ENCODE measurements at regions not wholly inside any gene's neighbourhood (a gene's known extent, or its start where the extent isn't known, plus 50 kb on each side); places are given as distances from the start of the nearest gene placed in this dataset.

DNA sequence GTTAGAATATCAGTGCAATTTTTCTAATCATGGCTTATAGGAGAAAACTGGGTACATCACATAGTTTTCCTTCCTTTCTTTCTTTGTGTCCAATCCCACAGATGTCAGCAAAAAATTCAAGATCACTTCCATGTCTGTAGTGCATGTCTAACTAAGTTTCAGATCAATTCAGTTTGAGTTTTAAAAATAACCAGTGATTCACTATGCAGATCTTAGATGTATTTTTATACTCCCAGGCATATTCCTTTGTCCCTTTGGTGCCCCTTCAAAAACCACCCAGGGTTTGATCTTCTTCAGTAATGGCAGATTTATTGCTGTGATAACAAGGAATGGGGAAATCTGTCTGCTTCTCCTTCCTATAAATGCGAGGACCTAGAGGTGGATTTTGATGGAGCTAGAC, 915.6 kb downstream of the METTL15 start:
- BruUV-seq (replicated peaks) = no TSS peak
- peaks cover 11% of the 10 kb centered on the region; the same call in 1 of the 2 replicates for H3K9me3 ChIP-seq (ENCODE audit: control insufficient read depth, insufficient read depth, low read depth, low read length)
- no peak overlapping the region for H3K27ac ChIP-seq (ENCODE audit: low read length)
- intact Hi-C loops (cut with micrococcal nuclease; ENCODE audit: unreplicated experiment) = no loop called here
- ChIA-PET POLR2A (no interaction called here), CTCF (no interaction called here)
- TF ChIP-seq, protein P1, sequence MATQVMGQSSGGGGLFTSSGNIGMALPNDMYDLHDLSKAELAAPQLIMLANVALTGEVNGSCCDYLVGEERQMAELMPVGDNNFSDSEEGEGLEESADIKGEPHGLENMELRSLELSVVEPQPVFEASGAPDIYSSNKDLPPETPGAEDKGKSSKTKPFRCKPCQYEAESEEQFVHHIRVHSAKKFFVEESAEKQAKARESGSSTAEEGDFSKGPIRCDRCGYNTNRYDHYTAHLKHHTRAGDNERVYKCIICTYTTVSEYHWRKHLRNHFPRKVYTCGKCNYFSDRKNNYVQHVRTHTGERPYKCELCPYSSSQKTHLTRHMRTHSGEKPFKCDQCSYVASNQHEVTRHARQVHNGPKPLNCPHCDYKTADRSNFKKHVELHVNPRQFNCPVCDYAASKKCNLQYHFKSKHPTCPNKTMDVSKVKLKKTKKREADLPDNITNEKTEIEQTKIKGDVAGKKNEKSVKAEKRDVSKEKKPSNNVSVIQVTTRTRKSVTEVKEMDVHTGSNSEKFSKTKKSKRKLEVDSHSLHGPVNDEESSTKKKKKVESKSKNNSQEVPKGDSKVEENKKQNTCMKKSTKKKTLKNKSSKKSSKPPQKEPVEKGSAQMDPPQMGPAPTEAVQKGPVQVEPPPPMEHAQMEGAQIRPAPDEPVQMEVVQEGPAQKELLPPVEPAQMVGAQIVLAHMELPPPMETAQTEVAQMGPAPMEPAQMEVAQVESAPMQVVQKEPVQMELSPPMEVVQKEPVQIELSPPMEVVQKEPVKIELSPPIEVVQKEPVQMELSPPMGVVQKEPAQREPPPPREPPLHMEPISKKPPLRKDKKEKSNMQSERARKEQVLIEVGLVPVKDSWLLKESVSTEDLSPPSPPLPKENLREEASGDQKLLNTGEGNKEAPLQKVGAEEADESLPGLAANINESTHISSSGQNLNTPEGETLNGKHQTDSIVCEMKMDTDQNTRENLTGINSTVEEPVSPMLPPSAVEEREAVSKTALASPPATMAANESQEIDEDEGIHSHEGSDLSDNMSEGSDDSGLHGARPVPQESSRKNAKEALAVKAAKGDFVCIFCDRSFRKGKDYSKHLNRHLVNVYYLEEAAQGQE (IDR thresholded peaks at IDR 0.05; ENCODE audit: insufficient read depth in 1 of 2, low read depth in 2 of 2, low read length in 1 of 2) = no peak
- TF ChIP-seq, protein P2, sequence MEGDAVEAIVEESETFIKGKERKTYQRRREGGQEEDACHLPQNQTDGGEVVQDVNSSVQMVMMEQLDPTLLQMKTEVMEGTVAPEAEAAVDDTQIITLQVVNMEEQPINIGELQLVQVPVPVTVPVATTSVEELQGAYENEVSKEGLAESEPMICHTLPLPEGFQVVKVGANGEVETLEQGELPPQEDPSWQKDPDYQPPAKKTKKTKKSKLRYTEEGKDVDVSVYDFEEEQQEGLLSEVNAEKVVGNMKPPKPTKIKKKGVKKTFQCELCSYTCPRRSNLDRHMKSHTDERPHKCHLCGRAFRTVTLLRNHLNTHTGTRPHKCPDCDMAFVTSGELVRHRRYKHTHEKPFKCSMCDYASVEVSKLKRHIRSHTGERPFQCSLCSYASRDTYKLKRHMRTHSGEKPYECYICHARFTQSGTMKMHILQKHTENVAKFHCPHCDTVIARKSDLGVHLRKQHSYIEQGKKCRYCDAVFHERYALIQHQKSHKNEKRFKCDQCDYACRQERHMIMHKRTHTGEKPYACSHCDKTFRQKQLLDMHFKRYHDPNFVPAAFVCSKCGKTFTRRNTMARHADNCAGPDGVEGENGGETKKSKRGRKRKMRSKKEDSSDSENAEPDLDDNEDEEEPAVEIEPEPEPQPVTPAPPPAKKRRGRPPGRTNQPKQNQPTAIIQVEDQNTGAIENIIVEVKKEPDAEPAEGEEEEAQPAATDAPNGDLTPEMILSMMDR (IDR thresholded peaks at IDR 0.05) = no peak
- no peak for TF ChIP-seq POLR2AphosphoS5 (IDR thresholded peaks at IDR 0.05; ENCODE audit: low read depth, low read length)
- no peak for TF ChIP-seq SIN3A (IDR thresholded peaks at IDR 0.05; ENCODE audit: borderline replicate concordance, insufficient read depth, low read depth, low read length)
- TF ChIP-seq TCF7L2 (IDR thresholded peaks at IDR 0.05; ENCODE audit: low read depth, low read length) = no peak
- in situ Hi-C loops (cut with HindIII; ENCODE audit: low pct_unique_long_range_greater_than_20kb, low sequenced_read_pairs) = no loop called here
- no peaks in the 10 kb centered on the region; the same call in 1 of the 2 replicates for H3K4me1 ChIP-seq (ENCODE audit: control insufficient read depth, insufficient read depth, low read length)
- no peak overlapping the region for H3K4me3 ChIP-seq (ENCODE audit: low read depth in 2 of 2, low read length in 2 of 2)
- no peaks in the 10 kb centered on the region for H3K27me3 ChIP-seq (ENCODE audit: control insufficient read depth, insufficient read depth, low read length)
- H3K36me3 ChIP-seq (ENCODE audit: control insufficient read depth, insufficient read depth, low read length) = no peaks in the 10 kb centered on the region
- ATAC-seq (no peak), DNase-seq (ENCODE audit: low read depth, low spot score) (no peak)

DNA sequence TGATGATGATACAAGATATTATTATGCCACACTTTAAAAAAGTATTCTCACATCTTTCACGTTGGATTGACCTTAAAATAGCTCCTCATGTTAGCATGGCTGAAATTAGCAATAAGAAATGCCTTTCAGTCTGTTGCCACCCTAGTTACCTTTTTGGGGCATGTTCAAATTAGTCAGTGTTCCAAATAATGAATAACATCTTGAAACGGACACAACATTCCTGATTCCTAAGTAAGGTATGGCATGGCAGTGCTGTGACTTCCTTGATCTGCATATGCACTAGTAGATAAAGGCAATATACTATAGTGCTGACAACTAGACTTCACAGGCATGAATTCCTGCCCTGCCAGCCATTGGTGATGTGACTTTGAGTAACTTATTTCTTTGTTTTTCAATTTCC, 914.5 kb downstream of the METTL15 start:
- TF ChIP-seq SIN3A (IDR thresholded peaks at IDR 0.05; ENCODE audit: borderline replicate concordance, insufficient read depth, low read depth, low read length) = no peak
- TF ChIP-seq, protein P1 (IDR thresholded peaks at IDR 0.05; ENCODE audit: insufficient read depth in 1 of 2, low read depth in 2 of 2, low read length in 1 of 2) = no peak
- TF ChIP-seq, protein P2 (IDR thresholded peaks at IDR 0.05) = no peak
- no peaks in the 10 kb centered on the region for H3K27me3 ChIP-seq (ENCODE audit: control insufficient read depth, insufficient read depth, low read length)
- no peaks in the 10 kb centered on the region for H3K36me3 ChIP-seq (ENCODE audit: control insufficient read depth, insufficient read depth, low read length)
- no peaks in the 10 kb centered on the region; the same call in 1 of the 2 replicates for H3K4me1 ChIP-seq (ENCODE audit: control insufficient read depth, insufficient read depth, low read length)
- POLR2A ChIA-PET = no interaction called here
- ATAC-seq = no peak
- no TSS peak for BruUV-seq (replicated peaks)
- in situ Hi-C loops (cut with HindIII; ENCODE audit: low pct_unique_long_range_greater_than_20kb, low sequenced_read_pairs) = no loop called here
- no peak overlapping the region for H3K27ac ChIP-seq (ENCODE audit: low read length)
- no peak overlapping the region for H3K4me3 ChIP-seq (ENCODE audit: low read depth in 2 of 2, low read length in 2 of 2)
- CTCF ChIA-PET = no interaction called here
- peaks cover 5% of the 10 kb centered on the region; the same call in 1 of the 2 replicates for H3K9me3 ChIP-seq (ENCODE audit: control insufficient read depth, insufficient read depth, low read depth, low read length)
- intact Hi-C loops (cut with micrococcal nuclease; ENCODE audit: unreplicated experiment) = no loop called here
- DNase-seq (ENCODE audit: low read depth, low spot score) = no peak
